ENCODE measurements at regions not wholly inside any gene's neighbourhood (a gene's known extent, or its start where the extent isn't known, plus 50 kb on each side); places are given as distances from the start of the nearest gene placed in this dataset.

- DNase-seq (ENCODE audit: low spot score): no peak
Observed at GRCh38 chr13:65881561-65882155, 1348.5 kb downstream of the PCDH9 start.

GRCh38 chr13:65875031-65875430 is 1355.1 kb downstream of the PCDH9 start:
- no peak for DNase-seq (ENCODE audit: low spot score)

GRCh38 chr13:65872448-65872847 is 1357.7 kb downstream of the PCDH9 start:
- DNase-seq (ENCODE audit: low spot score): no peak

- no peak for DNase-seq (ENCODE audit: low spot score)
Observed at GRCh38 chr13:65868884-65869283, 1361.3 kb downstream of the PCDH9 start.

GRCh38 chr13:65868099-65868498 is 1362.0 kb downstream of the PCDH9 start:
- no peak for DNase-seq (ENCODE audit: low spot score)

- DNase-seq (ENCODE audit: low spot score): no peak
Observed at GRCh38 chr13:65866138-65866537, 1364.0 kb downstream of the PCDH9 start.

GRCh38 chr13:65865206-65865605 is 1364.9 kb downstream of the PCDH9 start:
- DNase-seq (ENCODE audit: low spot score): no peak

GRCh38 chr13:65864039-65864438 is 1366.1 kb downstream of the PCDH9 start:
- DNase-seq (ENCODE audit: low spot score): no peak

GRCh38 chr13:65860306-65860705 is 1369.8 kb downstream of the PCDH9 start:
- no peak for DNase-seq (ENCODE audit: low spot score)

- DNase-seq (ENCODE audit: low spot score): no peak
Observed at GRCh38 chr13:65857942-65858565, 1372.1 kb downstream of the PCDH9 start.

GRCh38 chr13:65856431-65856830 is 1373.7 kb downstream of the PCDH9 start:
- DNase-seq (ENCODE audit: low spot score): no peak

GRCh38 chr13:65855242-65855805 is 1374.8 kb downstream of the PCDH9 start:
- peak; percentile 74 for DNase-seq (ENCODE audit: low spot score)

GRCh38 chr13:65854431-65854830 is 1375.7 kb downstream of the PCDH9 start:
- no peak for DNase-seq (ENCODE audit: low spot score)

- no peak for DNase-seq (ENCODE audit: low spot score)
Observed at GRCh38 chr13:65844266-65844841, 1385.8 kb downstream of the PCDH9 start.

GRCh38 chr13:65843314-65843731 is 1386.8 kb downstream of the PCDH9 start:
- no peak for DNase-seq (ENCODE audit: low spot score)

GRCh38 chr13:65841156-65841555 is 1389.0 kb downstream of the PCDH9 start:
- DNase-seq (ENCODE audit: low spot score): no peak

- DNase-seq (ENCODE audit: low spot score): no peak
Observed at GRCh38 chr13:65836066-65836465, 1394.1 kb downstream of the PCDH9 start.

GRCh38 chr13:65834897-65835296 is 1395.2 kb downstream of the PCDH9 start:
- no peak for DNase-seq (ENCODE audit: low spot score)

GRCh38 chr13:65830411-65831205 is 1399.5 kb downstream of the PCDH9 start:
- no peak for DNase-seq (ENCODE audit: low spot score)

GRCh38 chr13:65829241-65830008 is 1400.7 kb downstream of the PCDH9 start:
- DNase-seq (ENCODE audit: low spot score): no peak

GRCh38 chr13:65826657-65827056 is 1403.5 kb downstream of the PCDH9 start:
- no peak for DNase-seq (ENCODE audit: low spot score)

GRCh38 chr13:65825039-65825438 is 1405.1 kb downstream of the PCDH9 start:
- no peak for DNase-seq (ENCODE audit: low spot score)
